IMR-90 (cell line): ENCODE measurements at regions not wholly inside any gene's neighbourhood (a gene's known extent, or its start where the extent isn't known, plus 50 kb on each side); places are given as distances from the start of the nearest gene placed in this dataset.

Source experiments
- ATAC-seq: fragments of 200-7000 bp; cut with Tn5 transposase; 2 replicates; pipeline ENCODE4 v1.9.1; 2020; ENCODE audit warnings: low read depth, mild to moderate bottlenecking, moderate library complexity
- BruUV-seq: library from RNA; stranded (reverse); fragments of 400-500 nt; replicated peaks from 2 replicates; lab custom pipeline; 2021; lab: Mats Ljungman, UMichigan
- CTCF ChIA-PET: fragments of 300-600 bp; formaldehyde crosslinking; extraction: SDS; loops from one replicate; lab custom pipeline; 2021; ENCODE audit warnings: antibody characterized with exemption; lab: Yijun Ruan, JAX
- POLR2A ChIA-PET: fragments of 300-600 bp; sonication (Branson Sonifier 250); formaldehyde crosslinking; loops from one replicate; lab custom pipeline; 2022; ENCODE audit warnings: antibody characterized with exemption; ENCODE audit not compliant: unreplicated experiment; lab: Charles Lee
- DNase-seq: peaks from one replicate; pipeline ENCODE4 v3.0.0; 2013
- H2AFZ ChIP-seq: replicated peaks from 2 replicates; pipeline ENCODE3; 2013; ENCODE audit warnings: low read length, mild to moderate bottlenecking; ENCODE audit not compliant: poor library complexity
- H2AK5ac ChIP-seq: 2 replicates; pipeline ENCODE4 v1.6.1; 2013; ENCODE audit warnings: low read depth, low read length, inconsistent platforms
- H2AK9ac ChIP-seq: replicated peaks from 2 replicates; pipeline ENCODE3; 2013; ENCODE audit warnings: mild to moderate bottlenecking, low read depth, low read length, moderate library complexity; ENCODE audit not compliant: poor library complexity
- H2BK120ac ChIP-seq: 2 replicates; pipeline ENCODE4 v1.6.1; 2013; ENCODE audit warnings: low read depth, low read length, inconsistent platforms
- H2BK15ac ChIP-seq: 3 replicates; pipeline ENCODE4 v1.6.1; 2013; ENCODE audit warnings: low read depth, low read length, inconsistent platforms
- H2BK20ac ChIP-seq: 2 replicates; pipeline ENCODE4 v1.6.1; 2013; ENCODE audit warnings: low read depth, mild to moderate bottlenecking, inconsistent platforms, low read length, moderate library complexity
- H2BK5ac ChIP-seq: 2 replicates; pipeline ENCODE4 v1.6.1; 2013; ENCODE audit warnings: mild to moderate bottlenecking, low read depth, low read length, inconsistent platforms; ENCODE audit not compliant: poor library complexity, severe bottlenecking
- H3K14ac ChIP-seq: replicated peaks from 2 replicates; pipeline ENCODE4 v1.6.1; 2013; ENCODE audit warnings: low read depth, low read length, inconsistent platforms
- H3K18ac ChIP-seq: 2 replicates; pipeline ENCODE4 v1.6.1; 2013; ENCODE audit warnings: low read depth, low read length, control low read depth
- H3K23ac ChIP-seq: 2 replicates; pipeline ENCODE4 v1.6.1; 2013; ENCODE audit warnings: low read depth, low read length, inconsistent platforms
- H3K27ac ChIP-seq: 2 replicates; pipeline ENCODE4 v1.5.1; 2013; ENCODE audit warnings: mild to moderate bottlenecking, control low read depth, low read length; ENCODE audit not compliant: insufficient read depth
- H3K27me3 ChIP-seq: 2 replicates; pipeline ENCODE4 v1.6.1; 2013; ENCODE audit warnings: low read length; ENCODE audit not compliant: control insufficient read depth, insufficient read depth
- H3K36me3 ChIP-seq: 2 replicates; pipeline ENCODE4 v1.6.1; 2013; ENCODE audit warnings: low read length, mixed read lengths; ENCODE audit not compliant: control insufficient read depth, insufficient read depth
- H3K4ac ChIP-seq: 2 replicates; pipeline ENCODE4 v1.6.1; 2013; ENCODE audit warnings: low read depth, low read length, inconsistent platforms
- H3K4me1 ChIP-seq: 2 replicates; pipeline ENCODE4 v1.6.1; 2013; ENCODE audit warnings: low read length, mixed read lengths; ENCODE audit not compliant: control insufficient read depth, insufficient read depth
- H3K4me2 ChIP-seq: 2 replicates; pipeline ENCODE4 v1.6.1; 2013; ENCODE audit warnings: low read depth, mild to moderate bottlenecking, control low read depth, low read length, moderate library complexity
- H3K4me3 ChIP-seq: 2 replicates; pipeline ENCODE4 v1.5.1; 2013; ENCODE audit warnings: low read depth, mild to moderate bottlenecking, control low read depth, low read length, moderate library complexity; ENCODE audit not compliant: insufficient read depth
- H3K56ac ChIP-seq: 2 replicates; pipeline ENCODE4 v1.6.1; 2013; ENCODE audit warnings: low read length, inconsistent platforms; ENCODE audit not compliant: insufficient read depth; ENCODE audit errors: extremely low read depth
- H3K79me1 ChIP-seq, 2 experiments: 2 replicates each; pipeline ENCODE4 v1.6.1; 2013; ENCODE audit warnings: low read length in 2 of 2, inconsistent platforms in 1 of 2, low read depth in 1 of 2
- H3K9ac ChIP-seq: 2 replicates; pipeline ENCODE4 v1.6.1; 2013; ENCODE audit warnings: low read depth, low read length, control low read depth
- H3K9me1 ChIP-seq: 2 replicates; pipeline ENCODE4 v1.6.1; 2013; ENCODE audit warnings: low read length, inconsistent platforms; ENCODE audit not compliant: insufficient read depth
- H3K9me3 ChIP-seq: 2 replicates; pipeline ENCODE4 v1.6.1; 2013; ENCODE audit warnings: low read length; ENCODE audit not compliant: control insufficient read depth, insufficient read depth
- H4K20me1 ChIP-seq: 2 replicates; pipeline ENCODE4 v1.6.1; 2013; ENCODE audit warnings: low read length, inconsistent platforms; ENCODE audit not compliant: insufficient read depth
- H4K5ac ChIP-seq: 2 replicates; pipeline ENCODE4 v1.6.1; 2013; ENCODE audit warnings: mild to moderate bottlenecking, low read depth, low read length, control low read depth
- H4K8ac ChIP-seq, 2 experiments: 2 replicates each; pipeline ENCODE4 v1.6.1; 2013; ENCODE audit warnings: low read depth in 2 of 2, low read length in 2 of 2, control low read depth in 1 of 2, inconsistent platforms in 1 of 2
- H4K91ac ChIP-seq: 2 replicates; pipeline ENCODE4 v1.6.1; 2013; ENCODE audit warnings: low read depth, low read length, inconsistent platforms; ENCODE audit not compliant: insufficient read depth
- BHLHE40 ChIP-seq: fragments of 150-350 bp; IDR thresholded peaks from 2 replicates; pipeline ENCODE4 v1.6.1; 2016; ENCODE audit warnings: mild to moderate bottlenecking, low read depth, low read length
- CEBPB ChIP-seq: IDR thresholded peaks from 2 replicates; pipeline ENCODE4 v1.6.1; 2012; ENCODE audit warnings: low read depth, low read length, improper control_type of control experiment
- CHD1 ChIP-seq: IDR thresholded peaks from 2 replicates; pipeline ENCODE4 v1.6.1; 2012; ENCODE audit warnings: low read depth, low read length, improper control_type of control experiment
- MAFK ChIP-seq: IDR thresholded peaks from 2 replicates; pipeline ENCODE4 v1.6.1; 2012; ENCODE audit warnings: low read depth, low read length, improper control_type of control experiment
- MXI1 ChIP-seq: IDR thresholded peaks from 2 replicates; pipeline ENCODE4 v1.6.1; 2012; ENCODE audit warnings: low read depth, mild to moderate bottlenecking, low read length, moderate library complexity, borderline replicate concordance
- POLR2A ChIP-seq: IDR thresholded peaks from 2 replicates; pipeline ENCODE4 v1.6.1; 2012; ENCODE audit warnings: mild to moderate bottlenecking, low read depth, low read length
- RFX5 ChIP-seq: IDR thresholded peaks from 2 replicates; pipeline ENCODE4 v1.8.0; 2012; ENCODE audit warnings: low read depth, mild to moderate bottlenecking, low read length, moderate library complexity
- SMC3 ChIP-seq: fragments of 150-350 bp; IDR thresholded peaks from 2 replicates; pipeline ENCODE4 v1.6.1; 2016; ENCODE audit warnings: low read depth, mild to moderate bottlenecking, antibody characterized with exemption, low read length, moderate library complexity
- WGBS, 2 experiments: methylation state at CpG; one replicate each; pipeline versions ENCODE4 v1.1.5 to v1.1.7; 2013; ENCODE audit warnings: missing lambda C conversion rate in 2 of 2; ENCODE audit not compliant: insufficient read length in 1 of 2; ENCODE audit errors: extremely low coverage in 2 of 2; 5-methylcytosine and 5-hydroxymethylcytosine counted together
- dilution Hi-C: fragments of 300-500 bp; cut with HindIII; formaldehyde crosslinking; loops from one replicate; pipeline ENCODE4 v1.14.3; 2018; ENCODE audit warnings: low sequenced_read_pairs; ENCODE audit not compliant: unreplicated experiment
- in situ Hi-C: fragments of 300-500 bp; cut with MboI; formaldehyde crosslinking; loops from 3 replicates; pipeline ENCODE4 v1.14.3; 2019; ENCODE audit warnings: low sequenced_read_pairs, inconsistent platforms, mixed read lengths
- intact Hi-C: fragments of 100-400 bp; cut with micrococcal nuclease; formaldehyde crosslinking; loops from 2 replicates; pipeline ENCODE4 v1.10.0; 2022
- TF ChIP-seq, protein P1 (sequence below): conservative IDR thresholded peaks from 2 replicates; pipeline ENCODE4 v1.5.1; 2012; ENCODE audit warnings: mild to moderate bottlenecking, low read depth, low read length, improper control_type of control experiment

DNA sequence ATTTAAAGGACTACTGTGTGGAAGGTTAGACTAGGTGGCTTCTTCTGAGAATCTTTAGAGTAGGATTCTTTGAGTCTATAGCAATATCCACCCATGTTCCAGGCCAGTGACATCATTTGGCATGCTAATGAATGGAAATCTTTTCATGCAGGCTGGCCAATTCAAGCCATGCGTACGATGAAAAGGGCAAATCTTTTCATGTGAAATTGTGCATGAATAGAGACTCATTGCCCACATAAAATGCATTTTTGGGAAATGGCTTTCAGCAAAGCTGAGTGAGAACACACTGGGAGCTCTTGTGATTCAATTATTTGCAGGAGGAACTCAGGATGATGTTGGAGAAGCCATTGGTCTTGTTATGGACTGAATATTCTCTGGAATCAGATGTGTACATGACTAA lies 324.9 kb upstream of the DAB1 start:
- ATAC-seq: no peak
- intact Hi-C loops (no loop called here), in situ Hi-C loops (no loop called here), dilution Hi-C loops (no loop called here)
- Histone ChIP-seq H3K27ac (no peak overlapping the region), H3K79me1 (no peaks in the 10 kb centered on the region), H3K4me1 (no peaks in the 10 kb centered on the region), H2BK5ac (no peak overlapping the region), H2AK5ac (no peak overlapping the region), H2BK20ac (no peak overlapping the region), H3K4ac (no peak overlapping the region), H3K27me3 (no peaks in the 10 kb centered on the region), H4K20me1 (no peaks in the 10 kb centered on the region), H3K14ac (no peak overlapping the region), H3K23ac (no peak overlapping the region), H3K9me1 (no peaks in the 10 kb centered on the region), H3K4me3 (no peak overlapping the region), H2AFZ (no peak overlapping the region), H3K9ac (no peak overlapping the region), H4K8ac (no peak overlapping the region), H3K4me2 (no peak overlapping the region), H3K18ac (no peak overlapping the region), H3K36me3 (no peaks in the 10 kb centered on the region), H3K56ac (no peak overlapping the region), H2AK9ac (no peak overlapping the region), H4K5ac (no peak overlapping the region), H2BK120ac (no peak overlapping the region), H4K91ac (no peak overlapping the region), H3K9me3 (no peaks in the 10 kb centered on the region), H2BK15ac (no peak overlapping the region)
- ChIA-PET POLR2A (no interaction called here), CTCF (no interaction called here)
- 90% methylated on average over 2 of the region's 2 CpGs; no CpG with 5 or more reads in 1 of the 2 experiments for WGBS, 2 experiments
- TF ChIP-seq CHD1 (no peak), BHLHE40 (no peak), MAFK (no peak), MXI1 (no peak), SMC3 (no peak), RFX5 (no peak), CEBPB (no peak), POLR2A (no peak)
- TF ChIP-seq, protein P1, sequence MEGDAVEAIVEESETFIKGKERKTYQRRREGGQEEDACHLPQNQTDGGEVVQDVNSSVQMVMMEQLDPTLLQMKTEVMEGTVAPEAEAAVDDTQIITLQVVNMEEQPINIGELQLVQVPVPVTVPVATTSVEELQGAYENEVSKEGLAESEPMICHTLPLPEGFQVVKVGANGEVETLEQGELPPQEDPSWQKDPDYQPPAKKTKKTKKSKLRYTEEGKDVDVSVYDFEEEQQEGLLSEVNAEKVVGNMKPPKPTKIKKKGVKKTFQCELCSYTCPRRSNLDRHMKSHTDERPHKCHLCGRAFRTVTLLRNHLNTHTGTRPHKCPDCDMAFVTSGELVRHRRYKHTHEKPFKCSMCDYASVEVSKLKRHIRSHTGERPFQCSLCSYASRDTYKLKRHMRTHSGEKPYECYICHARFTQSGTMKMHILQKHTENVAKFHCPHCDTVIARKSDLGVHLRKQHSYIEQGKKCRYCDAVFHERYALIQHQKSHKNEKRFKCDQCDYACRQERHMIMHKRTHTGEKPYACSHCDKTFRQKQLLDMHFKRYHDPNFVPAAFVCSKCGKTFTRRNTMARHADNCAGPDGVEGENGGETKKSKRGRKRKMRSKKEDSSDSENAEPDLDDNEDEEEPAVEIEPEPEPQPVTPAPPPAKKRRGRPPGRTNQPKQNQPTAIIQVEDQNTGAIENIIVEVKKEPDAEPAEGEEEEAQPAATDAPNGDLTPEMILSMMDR: no peak
- no peak for DNase-seq
- no TSS peak for BruUV-seq
